Stomach (tissue), 4 donors: ENCODE measurements at regions not wholly inside any gene's neighbourhood (a gene's known extent, or its start where the extent isn't known, plus 50 kb on each side); places are given as distances from the start of the nearest gene placed in this dataset.

ENCODE experiments used
- CTCF ChIP-seq, 7 experiments: fragments of 450-650 bp in 4 of 7; fragments of 200-600 bp in 3 of 7; sonication (generic) in 3 of 7; IDR thresholded peaks; one replicate each; pipeline ENCODE4 v1.5.1; 2016 to 2019; ENCODE audit warnings: antibody characterized with exemption in 7 of 7, control low read depth in 2 of 7, mild to moderate bottlenecking in 1 of 7
- EP300 ChIP-seq: sonication (generic); formaldehyde crosslinking; IDR thresholded peaks from one replicate; pipeline ENCODE4 v1.6.1; 2017; ENCODE audit warnings: antibody characterized with exemption
- POLR2A ChIP-seq, 4 donors: fragments of 450-650 bp; IDR thresholded peaks; one replicate each; pipeline ENCODE4 v1.6.1; 2016; ENCODE audit warnings: antibody characterized with exemption in 4 of 4, control low read depth in 2 of 4, mild to moderate bottlenecking in 1 of 4, moderate library complexity in 1 of 4
- POLR2AphosphoS5 ChIP-seq, 3 donors: sonication (generic); formaldehyde crosslinking; IDR thresholded peaks; one replicate each; pipeline ENCODE4 v1.6.1; 2016; ENCODE audit warnings: antibody characterized with exemption in 3 of 3

GRCh38 chr2:221771297-221771696 is 199.2 kb upstream of the EPHA4 start:
- TF ChIP-seq CTCF (IDR thresholded peaks at IDR 0.05): no peak
- TF ChIP-seq POLR2AphosphoS5 (IDR thresholded peaks at IDR 0.05): no peak
- no peak for TF ChIP-seq POLR2A (IDR thresholded peaks at IDR 0.05)
- no peak for TF ChIP-seq EP300
